Kidney epithelial cell (primary cell): ENCODE measurements at regions not wholly inside any gene's neighbourhood (a gene's known extent, or its start where the extent isn't known, plus 50 kb on each side); places are given as distances from the start of the nearest gene placed in this dataset.

Experiments used
- DNase-seq: peaks from one replicate; pipeline ENCODE4 v3.0.0-alpha.2; 2010; ENCODE audit warnings: low read depth
- H3K27me3 ChIP-seq: 2 replicates; pipeline ENCODE4 v1.6.0; 2011; ENCODE audit warnings: low read length; ENCODE audit not compliant: control insufficient read depth, insufficient read depth
- H3K36me3 ChIP-seq: 2 replicates; pipeline ENCODE4 v1.5.1; 2011; ENCODE audit warnings: low read length; ENCODE audit not compliant: control insufficient read depth, insufficient read depth
- H3K4me3 ChIP-seq: 2 replicates; pipeline ENCODE4 v1.5.1; 2011; ENCODE audit warnings: low read depth, mild to moderate bottlenecking, control low read depth, low read length
- TF ChIP-seq, protein P1 (sequence below): IDR thresholded peaks from 2 replicates; pipeline ENCODE4 v1.5.1; 2011; ENCODE audit warnings: mild to moderate bottlenecking, moderate library complexity, low read length, control low read depth, inconsistent platforms; ENCODE audit not compliant: insufficient read depth, poor library complexity, severe bottlenecking

- peaks cover 6% of the 10 kb centered on the region for H3K27me3 ChIP-seq
- DNase-seq, result no peak
- H3K4me3 ChIP-seq, result no peak overlapping the region
Observed at GRCh38 chr20:37643400-37643799, 50.4 kb upstream of the CTNNBL1 start.

GRCh38 chr20:37642246-37642645, 51.6 kb upstream of the CTNNBL1 start:
- peaks cover 6% of the 10 kb centered on the region for H3K27me3 ChIP-seq
- H3K36me3 ChIP-seq, result no peaks in the 10 kb centered on the region
- no peak for DNase-seq
- no peak overlapping the region for H3K4me3 ChIP-seq
- TF ChIP-seq, protein P1, sequence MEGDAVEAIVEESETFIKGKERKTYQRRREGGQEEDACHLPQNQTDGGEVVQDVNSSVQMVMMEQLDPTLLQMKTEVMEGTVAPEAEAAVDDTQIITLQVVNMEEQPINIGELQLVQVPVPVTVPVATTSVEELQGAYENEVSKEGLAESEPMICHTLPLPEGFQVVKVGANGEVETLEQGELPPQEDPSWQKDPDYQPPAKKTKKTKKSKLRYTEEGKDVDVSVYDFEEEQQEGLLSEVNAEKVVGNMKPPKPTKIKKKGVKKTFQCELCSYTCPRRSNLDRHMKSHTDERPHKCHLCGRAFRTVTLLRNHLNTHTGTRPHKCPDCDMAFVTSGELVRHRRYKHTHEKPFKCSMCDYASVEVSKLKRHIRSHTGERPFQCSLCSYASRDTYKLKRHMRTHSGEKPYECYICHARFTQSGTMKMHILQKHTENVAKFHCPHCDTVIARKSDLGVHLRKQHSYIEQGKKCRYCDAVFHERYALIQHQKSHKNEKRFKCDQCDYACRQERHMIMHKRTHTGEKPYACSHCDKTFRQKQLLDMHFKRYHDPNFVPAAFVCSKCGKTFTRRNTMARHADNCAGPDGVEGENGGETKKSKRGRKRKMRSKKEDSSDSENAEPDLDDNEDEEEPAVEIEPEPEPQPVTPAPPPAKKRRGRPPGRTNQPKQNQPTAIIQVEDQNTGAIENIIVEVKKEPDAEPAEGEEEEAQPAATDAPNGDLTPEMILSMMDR, result no peak

More at GRCh38 chr20:37643400-37643799, 50.4 kb upstream of the CTNNBL1 start:
- TF ChIP-seq, protein P1, result no peak
- no peaks in the 10 kb centered on the region for H3K36me3 ChIP-seq

DNA sequence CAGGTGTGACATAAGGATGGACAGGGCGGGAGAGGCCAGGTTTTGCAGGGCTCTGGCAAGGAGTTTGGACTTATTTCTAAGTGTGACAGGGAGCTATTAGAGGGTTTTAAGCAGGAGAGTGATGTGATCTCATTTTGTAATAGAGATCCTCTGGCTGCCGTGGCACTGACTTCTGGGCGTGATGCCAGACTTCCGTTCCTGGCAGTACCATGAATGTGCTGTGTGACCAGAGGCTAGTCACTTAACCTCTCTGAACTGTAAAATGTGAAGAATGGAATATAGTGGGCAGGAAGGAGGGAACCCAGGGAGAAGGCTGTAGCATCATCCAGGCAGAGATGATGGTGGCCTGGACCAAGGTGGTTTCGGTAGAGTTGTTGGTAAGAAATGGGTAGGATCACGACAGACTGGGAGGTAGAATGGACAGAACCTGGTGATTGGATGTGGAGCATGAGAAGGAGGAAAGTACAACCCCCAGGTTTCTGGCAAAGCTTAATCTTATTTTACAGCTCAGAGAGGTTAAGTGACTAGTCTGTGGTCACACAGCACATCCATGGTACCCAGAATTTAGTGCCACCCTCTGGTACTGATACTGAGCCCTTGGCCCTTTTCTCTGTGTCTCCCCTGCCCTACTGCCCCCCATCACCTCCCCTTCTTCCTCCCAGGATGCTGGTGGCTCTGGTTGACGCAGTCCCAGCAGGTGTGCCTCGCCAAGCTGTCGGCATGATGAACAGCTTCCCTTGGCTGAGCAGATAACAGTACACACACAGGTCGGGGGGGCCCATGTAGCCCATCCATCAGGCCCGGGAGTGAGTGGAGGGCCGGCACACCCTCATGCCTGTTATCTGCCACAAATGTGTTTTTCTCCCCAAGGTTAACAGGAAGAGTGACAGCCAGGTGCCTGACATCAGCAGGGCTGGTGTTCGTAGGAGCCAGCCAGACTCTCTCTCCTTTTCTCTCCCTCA, 52.9 kb upstream of the CTNNBL1 start:
- TF ChIP-seq, protein P1, result no peak
- DNase-seq, result no peak
- H3K4me3 ChIP-seq, result no peak overlapping the region
- no peaks in the 10 kb centered on the region for H3K36me3 ChIP-seq
- H3K27me3 ChIP-seq, result peaks cover 6% of the 10 kb centered on the region

GRCh38 chr20:37638527-37638926, 55.3 kb upstream of the CTNNBL1 start:
- TF ChIP-seq, protein P1, result no peak
- Histone ChIP-seq H3K27me3 (peaks cover 9% of the 10 kb centered on the region), H3K36me3 (no peaks in the 10 kb centered on the region), H3K4me3 (no peak overlapping the region)
- no peak for DNase-seq

- TF ChIP-seq, protein P1, result no peak
- no peak for DNase-seq
- Histone ChIP-seq H3K27me3 (peaks cover 10% of the 10 kb centered on the region), H3K36me3 (no peaks in the 10 kb centered on the region), H3K4me3 (no peak overlapping the region)
Observed at GRCh38 chr20:37636977-37637376, 56.9 kb upstream of the CTNNBL1 start.
